Cerebellar nuclear complex (tissue), 1 donor: ENCODE measurements at regions not wholly inside any gene's neighbourhood (a gene's known extent, or its start where the extent isn't known, plus 50 kb on each side); places are given as distances from the start of the nearest gene placed in this dataset.

Experiments
- DNase-seq, 2 experiments: peaks; one replicate each; lab custom pipeline; 2025; lab: John Stamatoyannopoulos, UW

GRCh38 chr14:97210202-97210601 is 413.0 kb downstream of the VRK1 start:
- DNase-seq = no peak

- no peak for DNase-seq
Measured at GRCh38 chr14:97212399-97212798, 415.2 kb downstream of the VRK1 start.

- no peak for DNase-seq
Measured at GRCh38 chr14:97213720-97214119, 416.5 kb downstream of the VRK1 start.

- DNase-seq = no peak
Measured at GRCh38 chr14:97215263-97215969, 418.2 kb downstream of the VRK1 start.

- no peak for DNase-seq
Measured at GRCh38 chr14:97217111-97217885, 420.1 kb downstream of the VRK1 start.

GRCh38 chr14:97218274-97218673 is 421.1 kb downstream of the VRK1 start:
- DNase-seq = no peak

GRCh38 chr14:97218691-97219430 is 421.7 kb downstream of the VRK1 start:
- no peak for DNase-seq

- no peak for DNase-seq
Measured at GRCh38 chr14:97219431-97220017, 422.3 kb downstream of the VRK1 start.

- no peak for DNase-seq
Measured at GRCh38 chr14:97221572-97222285, 424.5 kb downstream of the VRK1 start.

GRCh38 chr14:97224016-97224415 is 426.8 kb downstream of the VRK1 start:
- no peak for DNase-seq

- no peak for DNase-seq
Measured at GRCh38 chr14:97230051-97230450, 432.9 kb downstream of the VRK1 start.

- no peak for DNase-seq
Measured at GRCh38 chr14:97233319-97233985, 436.3 kb downstream of the VRK1 start.

- DNase-seq = no peak
Measured at GRCh38 chr14:97246648-97247047, 449.5 kb downstream of the VRK1 start.

- DNase-seq = no peak
Measured at GRCh38 chr14:97248973-97249372, 451.8 kb downstream of the VRK1 start.

- no peak for DNase-seq
Measured at GRCh38 chr14:97250931-97251330, 453.7 kb downstream of the VRK1 start.

- no peak for DNase-seq
Measured at GRCh38 chr14:97251491-97252155, 454.4 kb downstream of the VRK1 start.

GRCh38 chr14:97253756-97254155 is 456.6 kb downstream of the VRK1 start:
- DNase-seq = no peak

GRCh38 chr14:97262336-97262735 is 465.2 kb downstream of the VRK1 start:
- no peak for DNase-seq

- no peak for DNase-seq
Measured at GRCh38 chr14:97264516-97265230, 467.5 kb downstream of the VRK1 start.

GRCh38 chr14:97266653-97267052 is 469.5 kb downstream of the VRK1 start:
- no peak for DNase-seq
